ENCODE measurements at regions not wholly inside any gene's neighbourhood (a gene's known extent, or its start where the extent isn't known, plus 50 kb on each side); places are given as distances from the start of the nearest gene placed in this dataset.
"Not testable (repeated sequence)": the region's sequence is repeated elsewhere in the genome, so short reads cannot be mapped to it uniquely, and the experiment has no call there.

GRCh38 chr9:90188656-90189055, 454.0 kb downstream of the DIRAS2 start:
- Mint-ChIP-seq H3K36me3 (ENCODE audit: insufficient read depth, unreplicated experiment) (no peaks in the 10 kb centered on the region), H3K9me3 (ENCODE audit: unreplicated experiment) (no peaks in the 10 kb centered on the region), H3K4me1 (ENCODE audit: low read depth, unreplicated experiment) (no peaks in the 10 kb centered on the region), H3K4me3 (ENCODE audit: unreplicated experiment) (no peak overlapping the region), H3K27ac (ENCODE audit: unreplicated experiment) (no peak overlapping the region), H3K27me3 (ENCODE audit: insufficient read depth, unreplicated experiment) (no peaks in the 10 kb centered on the region)
- Histone ChIP-seq H3K4me3 (ENCODE audit: low read depth, low read length) (no peak overlapping the region), H3K27me3 (replicated peaks; ENCODE audit: control insufficient read depth, insufficient read depth, low read length) (no peaks in the 10 kb centered on the region), H3K36me3 (ENCODE audit: control insufficient read depth, insufficient read depth, low read length) (no peaks in the 10 kb centered on the region), H3K4me1 (no peaks in the 10 kb centered on the region), H3K9me3 (no peaks in the 10 kb centered on the region)
- no peak for DNase-seq
- CTCF ChIA-PET, result no interaction called here
- intact Hi-C loops (cut with micrococcal nuclease; ENCODE audit: unreplicated experiment), result no loop called here
- no peak for TF ChIP-seq CTCF (IDR thresholded peaks at IDR 0.05; ENCODE audit: insufficient read depth in 1 of 2, low read depth in 1 of 2, low read length in 1 of 2, severe bottlenecking in 1 of 2, unreplicated experiment in 1 of 2)
- no TSS peak for BruUV-seq (replicated peaks)
- POLR2A ChIA-PET, result no interaction called here

GRCh38 chr9:90189306-90189705, 453.3 kb downstream of the DIRAS2 start:
- no peaks in the 10 kb centered on the region for H3K36me3 Mint-ChIP-seq (ENCODE audit: insufficient read depth, unreplicated experiment)
- intact Hi-C loops (cut with micrococcal nuclease; ENCODE audit: unreplicated experiment), result no loop called here
- ChIA-PET CTCF (no interaction called here), POLR2A (no interaction called here)
- Histone ChIP-seq H3K4me1 (no peaks in the 10 kb centered on the region), H3K36me3 (ENCODE audit: control insufficient read depth, insufficient read depth, low read length) (no peaks in the 10 kb centered on the region), H3K4me3 (ENCODE audit: low read depth, low read length) (no peak overlapping the region), H3K27me3 (replicated peaks; ENCODE audit: control insufficient read depth, insufficient read depth, low read length) (no peaks in the 10 kb centered on the region), H3K9me3 (no peaks in the 10 kb centered on the region)
- no peak for DNase-seq
- H3K4me3 Mint-ChIP-seq (ENCODE audit: unreplicated experiment), result no peak overlapping the region
- no peaks in the 10 kb centered on the region for H3K27me3 Mint-ChIP-seq (ENCODE audit: insufficient read depth, unreplicated experiment)
- no peaks in the 10 kb centered on the region for H3K4me1 Mint-ChIP-seq (ENCODE audit: low read depth, unreplicated experiment)
- no peaks in the 10 kb centered on the region for H3K9me3 Mint-ChIP-seq (ENCODE audit: unreplicated experiment)
- TF ChIP-seq CTCF (IDR thresholded peaks at IDR 0.05; ENCODE audit: insufficient read depth in 1 of 2, low read depth in 1 of 2, low read length in 1 of 2, severe bottlenecking in 1 of 2, unreplicated experiment in 1 of 2), result no peak
- no TSS peak for BruUV-seq (replicated peaks)
- H3K27ac Mint-ChIP-seq (ENCODE audit: unreplicated experiment), result no peak overlapping the region

- H3K27ac Mint-ChIP-seq (ENCODE audit: unreplicated experiment); CTCF ChIA-PET; H3K36me3 Mint-ChIP-seq (ENCODE audit: insufficient read depth, unreplicated experiment); intact Hi-C loops (cut with micrococcal nuclease; ENCODE audit: unreplicated experiment); H3K4me1 ChIP-seq; POLR2A ChIA-PET; H3K9me3 ChIP-seq; H3K4me1 Mint-ChIP-seq (ENCODE audit: low read depth, unreplicated experiment); DNase-seq; H3K4me3 Mint-ChIP-seq (ENCODE audit: unreplicated experiment); H3K4me3 ChIP-seq (ENCODE audit: low read depth, low read length); BruUV-seq (replicated peaks); H3K27me3 ChIP-seq (replicated peaks; ENCODE audit: control insufficient read depth, insufficient read depth, low read length); H3K36me3 ChIP-seq (ENCODE audit: control insufficient read depth, insufficient read depth, low read length); H3K9me3 Mint-ChIP-seq (ENCODE audit: unreplicated experiment); H3K27me3 Mint-ChIP-seq (ENCODE audit: insufficient read depth, unreplicated experiment): not testable (repeated sequence)
These were observed 450.2 kb downstream of the DIRAS2 start for GRCh38 chr9:90192465-90192864.

GRCh38 chr9:90198956-90199355, 443.7 kb downstream of the DIRAS2 start:
- Mint-ChIP-seq H3K4me3 (ENCODE audit: unreplicated experiment) (no peak overlapping the region), H3K27ac (ENCODE audit: unreplicated experiment) (no peak overlapping the region), H3K9me3 (ENCODE audit: unreplicated experiment) (peaks cover 9% of the 10 kb centered on the region), H3K27me3 (ENCODE audit: insufficient read depth, unreplicated experiment) (peaks cover 3% of the 10 kb centered on the region), H3K4me1 (ENCODE audit: low read depth, unreplicated experiment) (no peaks in the 10 kb centered on the region), H3K36me3 (ENCODE audit: insufficient read depth, unreplicated experiment) (no peaks in the 10 kb centered on the region)
- no peaks in the 10 kb centered on the region; the same call in 1 of the 2 replicates for H3K9me3 ChIP-seq
- no peak overlapping the region for H3K4me3 ChIP-seq (ENCODE audit: low read depth, low read length)
- TF ChIP-seq CTCF (IDR thresholded peaks at IDR 0.05; ENCODE audit: insufficient read depth in 1 of 2, low read depth in 1 of 2, low read length in 1 of 2, severe bottlenecking in 1 of 2, unreplicated experiment in 1 of 2), result no peak
- intact Hi-C loops (cut with micrococcal nuclease; ENCODE audit: unreplicated experiment), result no loop called here
- ChIA-PET CTCF (no interaction called here), POLR2A (no interaction called here)
- BruUV-seq (replicated peaks), result no TSS peak
- no peaks in the 10 kb centered on the region for H3K36me3 ChIP-seq (ENCODE audit: control insufficient read depth, insufficient read depth, low read length)
- no peaks in the 10 kb centered on the region for H3K27me3 ChIP-seq (replicated peaks; ENCODE audit: control insufficient read depth, insufficient read depth, low read length)
- no peak for DNase-seq
- no peaks in the 10 kb centered on the region for H3K4me1 ChIP-seq

All from Caco-2 (cell line).